NT2/D1 (cell line): ENCODE measurements at regions not wholly inside any gene's neighbourhood (a gene's known extent, or its start where the extent isn't known, plus 50 kb on each side); places are given as distances from the start of the nearest gene placed in this dataset.

Experiments
- DNase-seq: peaks from one replicate; pipeline ENCODE4 v3.0.0-alpha.2; 2011; ENCODE audit warnings: low read depth, low spot score
- H3K27me3 ChIP-seq: 2 replicates; pipeline ENCODE4 v1.6.0; 2011; ENCODE audit warnings: mild to moderate bottlenecking; ENCODE audit not compliant: insufficient read length, insufficient read depth
- H3K36me3 ChIP-seq: 2 replicates; pipeline ENCODE4 v1.6.1; 2011; ENCODE audit warnings: mild to moderate bottlenecking, low read length, mixed read lengths; ENCODE audit not compliant: insufficient read depth, insufficient read length
- H3K4me1 ChIP-seq: 2 replicates; pipeline ENCODE4 v1.5.1; 2011; ENCODE audit not compliant: insufficient read depth, insufficient read length
- H3K4me3 ChIP-seq: 2 replicates; pipeline ENCODE4 v1.5.1; 2011; ENCODE audit warnings: low read depth; ENCODE audit not compliant: insufficient read length
- H3K9ac ChIP-seq: 2 replicates; pipeline ENCODE4 v1.6.0; 2011; ENCODE audit warnings: low read depth; ENCODE audit not compliant: insufficient read length
- H3K9me3 ChIP-seq: 2 replicates; pipeline ENCODE4 v1.5.1; 2011; ENCODE audit warnings: mild to moderate bottlenecking, low read length; ENCODE audit not compliant: insufficient read depth
- SUZ12 ChIP-seq: IDR thresholded peaks from 2 replicates; pipeline ENCODE4 v1.6.1; 2011; ENCODE audit not compliant: insufficient read length, insufficient read depth; ENCODE audit errors: extremely low read depth
- YY1 ChIP-seq: IDR thresholded peaks from 2 replicates; pipeline ENCODE4 v1.6.1; 2011; ENCODE audit not compliant: insufficient read length, insufficient read depth
- ZNF274 ChIP-seq: IDR thresholded peaks from 2 replicates; pipeline ENCODE4 v1.6.1; 2011; ENCODE audit warnings: mild to moderate bottlenecking, low read depth, low read length

DNA sequence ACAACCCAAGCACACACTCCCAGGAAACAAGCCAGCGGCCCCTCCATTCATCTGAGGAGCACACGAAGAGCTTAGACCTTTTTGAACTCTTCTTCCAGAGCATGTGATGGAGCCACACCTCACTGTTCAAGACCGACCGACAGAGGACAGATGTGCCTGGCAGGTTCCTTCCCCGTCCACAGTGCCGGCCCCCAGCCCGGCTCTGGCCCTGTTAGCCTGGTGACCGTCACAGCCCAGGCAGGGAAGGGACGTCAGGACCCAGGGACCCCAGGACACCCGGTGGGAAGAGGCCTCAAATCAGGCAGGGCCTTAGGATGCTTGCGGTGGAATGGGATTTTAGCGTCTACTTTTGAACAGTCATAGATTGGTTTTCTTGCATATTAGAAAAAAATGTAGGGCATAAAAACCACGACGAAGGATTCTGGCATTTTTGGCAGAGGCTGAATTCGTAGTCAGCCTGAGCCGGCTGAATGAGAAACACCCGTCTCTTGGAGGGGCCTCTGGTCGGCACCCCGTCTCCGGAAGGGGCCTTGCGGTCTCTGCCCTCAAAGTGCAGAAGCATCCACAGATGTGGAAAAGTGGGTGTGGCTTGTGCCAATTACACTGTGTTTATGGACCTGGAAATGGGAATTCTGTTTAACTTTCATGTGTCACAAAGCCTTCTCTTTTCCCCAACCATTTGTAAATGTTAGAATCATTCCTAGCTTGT is 79.3 kb downstream of the SIK1 start:
- no peak overlapping the region for H3K4me3 ChIP-seq
- DNase-seq = no peak
- no peaks in the 10 kb centered on the region for H3K36me3 ChIP-seq
- no peaks in the 10 kb centered on the region for H3K27me3 ChIP-seq
- H3K9ac ChIP-seq = no peak overlapping the region
- TF ChIP-seq SUZ12 (no peak), ZNF274 (no peak), YY1 (no peak)
- H3K9me3 ChIP-seq = peaks cover 3% of the 10 kb centered on the region; the same call in 1 of the 2 replicates
- peaks cover 36% of the 10 kb centered on the region for H3K4me1 ChIP-seq

GRCh38 chr21:43346551-43346950 is 80.4 kb downstream of the SIK1 start:
- Histone ChIP-seq H3K4me1 (peaks cover 41% of the 10 kb centered on the region), H3K36me3 (no peaks in the 10 kb centered on the region), H3K4me3 (no peak overlapping the region), H3K27me3 (no peaks in the 10 kb centered on the region), H3K9ac (no peak overlapping the region), H3K9me3 (no peaks in the 10 kb centered on the region)
- TF ChIP-seq SUZ12 (no peak), YY1 (no peak), ZNF274 (no peak)
- no peak for DNase-seq

DNA sequence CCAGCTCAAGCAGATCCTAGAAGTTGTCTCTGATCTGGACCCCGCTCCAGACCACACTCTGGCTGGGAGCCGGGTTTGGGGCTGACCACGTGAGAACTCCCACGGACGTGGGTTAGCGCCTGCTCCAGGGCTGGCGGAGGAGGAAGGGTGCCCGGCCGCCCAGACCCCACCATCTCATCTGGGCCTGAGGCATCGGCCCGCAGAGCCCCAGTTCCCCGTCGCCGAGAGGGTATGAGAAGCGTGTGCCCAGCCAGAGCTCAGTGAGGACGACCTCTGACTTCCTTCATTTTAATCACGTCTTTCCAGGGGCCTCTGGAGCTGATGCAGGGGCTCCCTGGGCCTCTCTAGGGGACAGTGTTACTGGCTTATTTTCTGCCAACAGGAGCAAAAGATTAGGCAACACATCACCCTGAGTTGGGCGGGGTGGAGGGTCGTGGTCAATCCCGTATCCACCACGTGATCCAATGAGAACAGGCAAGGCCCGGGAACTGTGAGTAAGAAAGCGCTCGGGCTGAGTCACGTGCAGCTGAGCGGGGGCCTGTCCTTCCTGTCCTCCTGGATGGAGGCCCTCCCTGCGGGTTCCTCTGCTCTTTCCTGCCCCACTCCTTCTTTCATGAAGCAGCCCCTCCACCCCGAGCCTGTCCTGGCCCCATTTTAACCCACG is 81.1 kb downstream of the SIK1 start:
- Histone ChIP-seq H3K27me3 (no peaks in the 10 kb centered on the region), H3K4me3 (no peak overlapping the region), H3K9me3 (no peaks in the 10 kb centered on the region), H3K4me1 (peaks cover 48% of the 10 kb centered on the region), H3K36me3 (no peaks in the 10 kb centered on the region), H3K9ac (no peak overlapping the region)
- no peak for TF ChIP-seq SUZ12
- no peak for TF ChIP-seq YY1
- no peak for TF ChIP-seq ZNF274
- DNase-seq = no peak

DNA sequence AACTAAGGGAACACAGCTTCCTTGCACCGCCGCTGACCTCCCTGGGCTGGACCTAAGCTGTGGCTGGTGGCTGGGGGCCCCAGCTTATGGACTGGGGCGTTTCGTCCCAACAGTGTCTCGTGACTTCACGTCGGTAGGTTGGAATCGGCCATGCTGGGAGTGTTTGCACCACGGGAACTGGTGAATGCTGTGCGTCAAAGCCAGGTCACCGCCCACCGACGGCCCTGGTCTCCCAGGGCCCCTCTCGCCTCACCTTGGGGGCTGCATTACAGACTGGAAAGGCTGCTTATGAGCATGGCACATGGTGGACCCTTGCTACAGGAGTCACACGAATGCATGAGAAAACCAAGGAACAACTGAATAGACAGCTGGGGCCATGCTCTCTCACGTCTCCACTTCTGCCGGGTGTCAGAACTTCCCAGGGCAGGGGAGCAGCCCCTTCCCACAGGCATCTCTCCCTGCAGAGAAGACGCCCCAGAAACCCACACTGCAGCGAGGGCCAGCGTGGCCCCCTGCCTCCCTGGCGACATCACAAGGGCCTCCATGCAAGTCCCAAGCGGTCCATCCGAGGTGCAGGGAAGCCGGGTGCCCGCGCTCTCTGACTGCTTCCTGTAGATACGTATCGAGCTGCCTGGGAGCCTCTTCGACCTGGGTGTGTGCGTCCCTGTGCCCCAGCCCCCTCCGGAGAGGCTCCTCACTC is 81.7 kb downstream of the SIK1 start:
- Histone ChIP-seq H3K4me1 (peaks cover 54% of the 10 kb centered on the region), H3K9ac (peak overlapping the region; percentile 4), H3K4me3 (no peak overlapping the region), H3K36me3 (no peaks in the 10 kb centered on the region), H3K27me3 (no peaks in the 10 kb centered on the region), H3K9me3 (no peaks in the 10 kb centered on the region)
- DNase-seq = no peak
- no peak for TF ChIP-seq SUZ12
- no peak for TF ChIP-seq ZNF274
- no peak for TF ChIP-seq YY1

GRCh38 chr21:43343992-43344886 is 82.7 kb downstream of the SIK1 start:
- Histone ChIP-seq H3K27me3 (no peaks in the 10 kb centered on the region), H3K4me3 (no peak overlapping the region), H3K9ac (peak overlapping the region; percentile 4), H3K9me3 (no peaks in the 10 kb centered on the region), H3K4me1 (peaks cover 59% of the 10 kb centered on the region), H3K36me3 (no peaks in the 10 kb centered on the region)
- DNase-seq = no peak
- TF ChIP-seq ZNF274 = no peak
- no peak for TF ChIP-seq SUZ12

DNA sequence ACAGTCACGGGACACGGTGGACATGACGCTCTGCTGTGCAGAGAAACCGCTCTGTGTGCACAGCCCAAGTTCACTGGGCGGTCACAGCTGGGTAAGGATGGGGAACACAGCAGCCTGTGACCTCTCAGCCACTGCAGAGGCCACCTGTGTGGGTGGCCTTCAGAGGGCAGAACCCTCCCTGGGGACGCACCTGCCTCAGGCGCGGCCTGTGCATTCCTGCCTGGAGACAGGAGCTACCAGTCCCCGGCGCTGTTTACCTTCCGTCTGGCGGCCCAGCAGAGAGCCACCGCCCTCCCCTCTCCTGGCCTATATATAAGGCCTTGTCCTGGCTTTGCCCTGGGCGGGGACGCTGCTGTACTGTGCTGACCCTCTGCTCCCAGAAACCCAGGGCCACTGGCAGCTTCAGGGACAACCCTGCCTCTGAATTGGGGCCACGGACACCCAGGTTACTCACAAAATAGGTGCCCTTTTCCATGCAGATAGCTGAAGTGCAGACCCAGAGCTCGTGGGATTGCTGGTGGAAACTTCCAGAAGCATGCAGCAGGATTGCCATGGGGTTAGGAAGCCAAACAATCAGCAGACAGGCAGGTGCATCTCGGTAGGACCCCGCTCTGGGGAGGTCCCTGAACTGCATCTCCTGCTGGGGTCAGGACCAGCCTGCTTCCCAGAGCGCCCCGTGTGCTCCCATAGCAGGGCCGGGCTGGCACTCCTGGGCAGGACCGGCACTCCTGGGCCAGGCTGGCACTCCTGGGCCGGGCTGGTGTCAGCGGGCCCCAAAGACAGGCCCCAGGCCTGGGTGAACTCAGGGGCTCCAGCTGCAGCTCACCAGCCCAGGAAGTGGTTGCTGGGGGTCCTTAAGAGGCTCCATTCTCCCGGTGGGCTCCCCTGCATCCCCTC is 83.6 kb downstream of the SIK1 start:
- H3K9ac ChIP-seq = no peak overlapping the region
- H3K36me3 ChIP-seq = no peaks in the 10 kb centered on the region
- no peaks in the 10 kb centered on the region for H3K9me3 ChIP-seq
- no peak overlapping the region for H3K4me3 ChIP-seq
- peaks cover 56% of the 10 kb centered on the region for H3K4me1 ChIP-seq
- H3K27me3 ChIP-seq = no peaks in the 10 kb centered on the region
- DNase-seq = no peak
- TF ChIP-seq ZNF274 = no peak
- no peak for TF ChIP-seq SUZ12
- TF ChIP-seq YY1 = no peak
